ENCODE measurements at regions not wholly inside any gene's neighbourhood (a gene's known extent, or its start where the extent isn't known, plus 50 kb on each side); places are given as distances from the start of the nearest gene placed in this dataset.

- Mint-ChIP-seq H3K27ac (ENCODE audit: unreplicated experiment) (no peak overlapping the region), H3K27me3 (ENCODE audit: low read depth) (peaks cover 3% of the 10 kb centered on the region), H3K4me3 (ENCODE audit: unreplicated experiment) (no peak overlapping the region), H3K36me3 (ENCODE audit: low read depth) (no peaks in the 10 kb centered on the region), H3K9me3 (ENCODE audit: low read depth) (no peaks in the 10 kb centered on the region), H3K4me1 (ENCODE audit: low read depth) (no peaks in the 10 kb centered on the region)
- DNase-seq (ENCODE audit: low spot score) = no peak
- no peak for TF ChIP-seq CTCF (IDR thresholded peaks at IDR 0.05)
Observed at GRCh38 chr12:65756956-65757511, 67.2 kb upstream of the HMGA2 start.

GRCh38 chr12:65758401-65758800 lies 65.9 kb upstream of the HMGA2 start:
- Mint-ChIP-seq H3K27ac (ENCODE audit: unreplicated experiment) (no peak overlapping the region), H3K36me3 (ENCODE audit: low read depth) (no peaks in the 10 kb centered on the region), H3K4me1 (ENCODE audit: low read depth) (no peaks in the 10 kb centered on the region), H3K9me3 (ENCODE audit: low read depth) (no peaks in the 10 kb centered on the region), H3K4me3 (ENCODE audit: unreplicated experiment) (no peak overlapping the region), H3K27me3 (ENCODE audit: low read depth) (peaks cover 3% of the 10 kb centered on the region)
- no peak for DNase-seq (ENCODE audit: low spot score)
- no peak for TF ChIP-seq CTCF (IDR thresholded peaks at IDR 0.05)

GRCh38 chr12:65759735-65760134 lies 64.5 kb upstream of the HMGA2 start:
- H3K4me3 Mint-ChIP-seq (ENCODE audit: unreplicated experiment) = no peak overlapping the region

GRCh38 chr12:65761301-65761700 lies 63.0 kb upstream of the HMGA2 start:
- no peak for TF ChIP-seq CTCF (IDR thresholded peaks at IDR 0.05)
- no peaks in the 10 kb centered on the region for H3K27me3 Mint-ChIP-seq (ENCODE audit: low read depth)
- H3K4me3 Mint-ChIP-seq (ENCODE audit: unreplicated experiment) = no peak overlapping the region
- H3K9me3 Mint-ChIP-seq (ENCODE audit: low read depth) = no peaks in the 10 kb centered on the region
- DNase-seq (ENCODE audit: low spot score) = no peak
- H3K4me1 Mint-ChIP-seq (ENCODE audit: low read depth) = peaks cover 13% of the 10 kb centered on the region
- H3K36me3 Mint-ChIP-seq (ENCODE audit: low read depth) = no peaks in the 10 kb centered on the region
- no peak overlapping the region for H3K27ac Mint-ChIP-seq (ENCODE audit: unreplicated experiment)

More at GRCh38 chr12:65759735-65760134, 64.5 kb upstream of the HMGA2 start:
- no peak overlapping the region for H3K27ac Mint-ChIP-seq (ENCODE audit: unreplicated experiment)
- H3K9me3 Mint-ChIP-seq (ENCODE audit: low read depth) = no peaks in the 10 kb centered on the region
- no peak for TF ChIP-seq CTCF (IDR thresholded peaks at IDR 0.05)
- H3K4me1 Mint-ChIP-seq (ENCODE audit: low read depth) = peaks cover 3% of the 10 kb centered on the region
- peaks cover 3% of the 10 kb centered on the region for H3K27me3 Mint-ChIP-seq (ENCODE audit: low read depth)
- H3K36me3 Mint-ChIP-seq (ENCODE audit: low read depth) = no peaks in the 10 kb centered on the region
- no peak for DNase-seq (ENCODE audit: low spot score)

- no peak for DNase-seq (ENCODE audit: low spot score)
- Mint-ChIP-seq H3K9me3 (ENCODE audit: low read depth) (no peaks in the 10 kb centered on the region), H3K4me3 (ENCODE audit: unreplicated experiment) (no peak overlapping the region), H3K27me3 (ENCODE audit: low read depth) (no peaks in the 10 kb centered on the region), H3K27ac (ENCODE audit: unreplicated experiment) (no peak overlapping the region), H3K36me3 (ENCODE audit: low read depth) (no peaks in the 10 kb centered on the region), H3K4me1 (ENCODE audit: low read depth) (peaks cover 13% of the 10 kb centered on the region)
- TF ChIP-seq CTCF (IDR thresholded peaks at IDR 0.05) = no peak
Observed at GRCh38 chr12:65764325-65764724, 60.0 kb upstream of the HMGA2 start.

Measured in chondrocyte (in vitro differentiated cells).